Dedifferentiated amniotic fluid mesenchymal stem cell (primary cell): ENCODE measurements at regions not wholly inside any gene's neighbourhood (a gene's known extent, or its start where the extent isn't known, plus 50 kb on each side); places are given as distances from the start of the nearest gene placed in this dataset.

Experiments
- DNase-seq: peaks from one replicate; pipeline ENCODE4 v3.0.0-alpha.2; 2016; ENCODE audit errors: extremely low spot score

- no peak for DNase-seq
Measured at GRCh38 chr11:119547511-119547910, 124.5 kb upstream of the THY1 start.

- no peak for DNase-seq
Measured at GRCh38 chr11:119545978-119546915, 123.3 kb upstream of the THY1 start.

- DNase-seq: no peak
Measured at GRCh38 chr11:119540370-119541125, 117.6 kb upstream of the THY1 start.

GRCh38 chr11:119539583-119539982, 116.6 kb upstream of the THY1 start:
- no peak for DNase-seq

DNA sequence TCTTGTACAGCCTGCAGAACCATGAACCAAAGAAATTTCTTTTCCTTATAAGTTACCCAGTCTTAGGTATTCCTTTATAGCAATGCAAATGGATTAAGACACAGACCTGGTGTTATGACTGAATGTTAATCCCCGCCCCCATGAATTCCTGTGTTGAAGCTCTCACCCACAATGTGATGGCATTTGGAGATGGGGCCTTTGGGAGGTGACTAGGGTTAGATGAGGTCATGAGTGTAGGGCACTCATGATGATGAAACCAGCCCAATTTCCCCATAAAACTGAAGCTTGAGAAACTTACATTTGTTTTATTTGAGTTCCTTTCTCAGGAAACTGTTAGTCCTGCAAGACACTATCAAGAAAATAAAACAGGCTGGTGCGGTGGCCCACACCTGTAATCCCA, 115.8 kb upstream of the THY1 start:
- no peak for DNase-seq

- DNase-seq: no peak
Measured at GRCh38 chr11:119537306-119538253, 114.6 kb upstream of the THY1 start.

DNA sequence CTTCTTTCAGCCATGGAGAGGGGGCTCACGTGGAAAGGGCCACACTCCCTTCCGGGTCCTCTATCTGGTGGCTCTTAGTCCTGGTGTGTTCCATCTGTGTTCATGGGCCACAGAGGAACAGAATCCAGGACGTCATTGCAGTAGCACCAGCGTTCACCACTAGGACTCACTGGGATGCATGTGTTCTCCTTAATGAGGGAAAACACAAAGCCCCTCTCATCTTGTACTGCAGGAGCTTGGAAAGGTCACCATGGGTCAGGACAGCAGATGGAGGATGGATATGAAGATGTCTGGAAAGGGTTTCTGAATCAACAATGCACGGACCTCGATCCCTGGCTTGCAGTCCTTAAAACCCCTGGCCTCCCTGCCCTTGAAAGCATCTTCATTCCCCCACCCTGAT, 113.8 kb upstream of the THY1 start:
- no peak for DNase-seq

DNA sequence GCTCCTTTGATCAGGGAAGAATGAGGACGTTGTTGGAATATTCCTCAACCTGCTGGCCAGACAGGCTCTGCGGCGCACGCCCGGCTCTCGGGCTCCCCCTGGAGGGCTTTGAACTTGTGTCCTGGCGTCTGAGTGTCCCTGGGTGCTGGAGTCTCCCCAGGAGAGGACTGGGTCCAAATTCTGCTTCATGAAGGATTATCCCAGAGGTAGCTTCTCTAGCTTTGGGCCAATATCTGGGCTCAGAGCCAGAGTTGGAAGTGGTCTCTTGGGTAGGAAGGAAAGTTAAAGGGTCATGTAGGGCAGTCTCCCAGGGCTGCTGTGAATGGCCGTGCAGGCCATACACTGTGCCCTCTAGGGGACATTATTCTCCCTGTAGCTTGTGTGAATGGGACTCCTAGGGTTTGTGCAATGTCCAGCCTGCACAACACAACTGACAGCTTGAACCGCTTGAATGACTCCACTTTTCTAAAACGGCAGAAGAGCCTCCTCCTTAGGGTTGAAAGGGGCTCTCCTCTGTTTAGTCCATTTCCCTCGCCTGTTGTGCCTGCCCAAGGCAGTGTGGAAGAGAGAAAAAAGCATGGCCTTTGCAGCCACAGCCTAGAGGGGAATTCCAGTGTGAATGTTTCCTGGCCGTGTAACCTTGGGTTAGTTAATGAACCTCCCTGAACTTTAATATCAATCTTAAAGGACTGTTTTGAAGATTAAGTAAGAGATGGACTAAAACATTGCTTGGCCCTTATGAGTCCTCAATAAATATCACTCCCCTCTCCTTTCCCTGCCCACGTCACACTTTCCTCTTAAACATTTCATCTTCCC, 111.2 kb upstream of the THY1 start:
- peak; percentile 51 for DNase-seq

DNA sequence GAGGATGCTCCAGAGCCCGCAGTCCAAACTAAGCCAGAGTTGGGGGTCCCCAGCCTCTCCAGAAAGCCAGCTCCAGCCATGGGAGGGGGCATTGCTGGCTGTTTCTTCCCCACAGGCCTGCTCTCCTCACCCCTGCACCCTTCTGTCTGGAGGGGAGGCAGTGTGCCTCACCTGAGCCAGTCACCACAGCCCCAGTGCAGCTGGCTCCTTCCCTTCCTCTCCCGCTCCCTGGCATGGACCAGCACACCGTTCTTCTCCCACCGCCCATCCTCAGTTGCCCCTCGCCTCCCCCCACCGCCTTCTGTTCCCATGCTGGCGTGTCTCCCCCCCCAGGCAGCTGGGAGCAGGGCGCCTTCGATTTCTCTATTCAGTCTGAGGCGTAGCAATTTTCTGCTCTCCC, 110.5 kb upstream of the THY1 start:
- no peak for DNase-seq

- no peak for DNase-seq
Measured at GRCh38 chr11:119532551-119532950, 109.6 kb upstream of the THY1 start.

DNA sequence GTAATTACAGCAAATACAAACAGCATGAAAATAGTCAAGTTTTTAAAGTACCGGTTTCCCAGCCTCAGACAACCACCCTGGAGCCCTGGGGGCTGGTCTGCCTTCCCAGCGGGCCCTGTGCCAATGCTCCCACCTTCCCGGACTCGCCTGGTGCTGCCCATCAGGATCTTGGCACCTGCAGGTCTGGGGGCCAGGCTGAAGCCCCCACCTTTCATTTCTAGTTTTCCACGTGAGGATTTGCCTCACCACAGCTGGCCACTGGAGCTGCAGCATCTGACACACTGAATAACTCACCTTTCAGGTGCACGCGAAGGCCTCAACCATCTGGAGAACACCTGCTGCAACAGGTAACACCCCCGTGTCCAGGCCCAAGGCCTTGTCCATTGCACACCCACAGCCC, 108.7 kb upstream of the THY1 start:
- DNase-seq: no peak

- DNase-seq: no peak
Measured at GRCh38 chr11:119531056-119531455, 108.1 kb upstream of the THY1 start.

- DNase-seq: no peak
Measured at GRCh38 chr11:119530509-119530908, 107.5 kb upstream of the THY1 start.

- DNase-seq: no peak
Measured at GRCh38 chr11:119529936-119530335, 107.0 kb upstream of the THY1 start.

GRCh38 chr11:119529063-119529845, 106.3 kb upstream of the THY1 start:
- DNase-seq: no peak

DNA sequence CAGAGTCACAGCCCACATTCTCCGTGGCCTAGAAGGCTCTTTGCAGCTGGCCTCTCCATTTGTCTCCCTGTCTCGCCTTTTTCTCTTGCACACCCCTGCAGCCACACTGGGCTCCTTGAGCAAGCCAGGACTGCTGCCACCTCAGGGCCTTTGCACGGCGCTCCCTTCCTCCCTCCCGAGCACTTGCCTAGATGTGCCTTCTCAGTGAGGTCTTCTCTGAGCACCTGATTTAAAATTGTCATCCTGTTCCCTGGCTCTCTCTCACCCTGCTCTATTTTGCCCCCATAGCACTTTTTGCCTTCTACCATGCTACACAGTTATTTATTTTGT, 102.9 kb upstream of the THY1 start:
- no peak for DNase-seq

GRCh38 chr11:119525180-119525866, 102.4 kb upstream of the THY1 start:
- DNase-seq: no peak

- no peak for DNase-seq
Measured at GRCh38 chr11:119523539-119524157, 100.7 kb upstream of the THY1 start.

DNA sequence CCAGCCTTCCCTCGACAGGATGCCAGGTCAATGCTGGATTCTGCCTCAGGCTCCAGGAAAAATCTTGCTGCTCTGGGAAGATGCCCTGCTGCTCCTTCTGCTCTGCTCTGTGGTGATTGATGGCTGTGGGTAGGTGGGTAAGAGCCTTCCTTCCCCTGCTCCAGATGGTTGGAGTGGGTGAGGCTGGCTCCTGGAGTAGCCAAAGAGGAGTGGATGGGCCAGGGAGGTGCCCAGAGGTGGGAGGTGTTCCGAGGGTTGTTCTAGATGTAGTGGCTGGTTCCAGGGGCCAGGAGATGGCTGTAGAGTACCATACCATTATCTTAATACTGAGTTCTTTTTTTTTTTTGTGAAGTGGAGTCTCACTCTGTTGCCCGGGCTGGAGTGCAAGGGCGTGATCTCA, 99.6 kb upstream of the THY1 start:
- no peak for DNase-seq
